NCI-H2171 treated with DMSO at 0.1 percent for 48 hours (cell line): ENCODE measurements at regions not wholly inside any gene's neighbourhood (a gene's known extent, or its start where the extent isn't known, plus 50 kb on each side); places are given as distances from the start of the nearest gene placed in this dataset.
"Not testable (repeated sequence)": the region's sequence is repeated elsewhere in the genome, so short reads cannot be mapped to it uniquely, and the experiment has no call there.

Experiments used
- DNase-seq: peaks from one replicate; lab custom pipeline; 2025; lab: John Stamatoyannopoulos, UW

DNA sequence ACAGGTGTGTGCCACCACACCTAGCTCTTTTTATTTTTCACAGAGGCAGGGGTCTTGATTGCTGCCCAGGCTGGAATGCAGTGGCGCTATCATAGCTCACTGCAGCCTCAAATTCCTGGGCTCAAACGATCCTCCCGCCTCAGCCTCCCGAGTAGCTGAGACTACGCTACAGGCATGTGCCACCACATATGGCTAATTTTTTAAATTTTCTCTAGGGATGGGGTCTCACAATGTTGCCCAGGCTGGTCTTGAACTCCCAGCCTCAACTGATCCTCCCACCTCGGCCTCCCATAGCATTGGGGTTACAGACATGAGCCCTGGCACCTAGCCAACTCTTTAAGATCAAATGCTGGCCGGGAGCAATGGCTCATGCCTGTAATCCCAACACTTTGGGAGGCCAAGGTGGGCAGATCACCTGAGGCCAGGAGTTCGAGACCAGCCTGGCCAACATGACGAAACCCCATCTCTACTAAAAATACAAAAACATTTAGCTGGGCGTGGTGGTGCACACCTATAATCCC lies 50.6 kb upstream of the MYL10 start:
- not testable (repeated sequence) for DNase-seq

DNA sequence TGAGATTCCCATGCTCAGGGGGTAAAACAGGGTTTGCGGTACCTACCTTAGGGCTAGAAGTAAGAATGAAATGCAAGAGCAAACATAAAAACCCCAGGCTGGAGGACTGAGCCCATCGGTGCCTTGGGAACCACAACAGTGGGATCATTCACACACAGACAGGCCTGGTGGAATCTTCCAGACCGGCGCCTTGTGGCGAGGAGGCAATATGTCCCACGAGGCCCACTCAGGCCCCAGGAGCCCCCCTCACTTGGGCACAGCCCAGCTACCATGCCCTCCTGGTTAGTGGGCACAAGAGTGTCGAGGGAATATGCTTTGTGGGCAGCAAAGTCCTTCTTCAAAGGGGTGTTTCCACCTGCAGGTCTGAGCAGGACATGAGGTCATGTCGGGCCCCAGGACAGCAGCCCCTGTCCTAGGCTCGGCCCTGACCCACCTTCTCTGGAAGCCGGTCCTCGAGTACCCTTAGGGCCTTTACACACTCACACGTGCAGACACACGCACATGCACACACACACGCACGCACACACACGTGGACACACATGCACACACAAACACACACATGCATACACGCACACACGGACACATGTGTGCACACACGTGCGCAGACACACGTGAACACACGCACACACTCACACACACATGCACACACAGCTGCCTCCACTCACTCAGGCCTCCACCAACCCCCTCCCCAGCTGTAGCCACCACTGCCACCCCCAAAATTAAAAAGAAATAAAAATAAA lies 51.5 kb upstream of the MYL10 start:
- DNase-seq: no peak

DNA sequence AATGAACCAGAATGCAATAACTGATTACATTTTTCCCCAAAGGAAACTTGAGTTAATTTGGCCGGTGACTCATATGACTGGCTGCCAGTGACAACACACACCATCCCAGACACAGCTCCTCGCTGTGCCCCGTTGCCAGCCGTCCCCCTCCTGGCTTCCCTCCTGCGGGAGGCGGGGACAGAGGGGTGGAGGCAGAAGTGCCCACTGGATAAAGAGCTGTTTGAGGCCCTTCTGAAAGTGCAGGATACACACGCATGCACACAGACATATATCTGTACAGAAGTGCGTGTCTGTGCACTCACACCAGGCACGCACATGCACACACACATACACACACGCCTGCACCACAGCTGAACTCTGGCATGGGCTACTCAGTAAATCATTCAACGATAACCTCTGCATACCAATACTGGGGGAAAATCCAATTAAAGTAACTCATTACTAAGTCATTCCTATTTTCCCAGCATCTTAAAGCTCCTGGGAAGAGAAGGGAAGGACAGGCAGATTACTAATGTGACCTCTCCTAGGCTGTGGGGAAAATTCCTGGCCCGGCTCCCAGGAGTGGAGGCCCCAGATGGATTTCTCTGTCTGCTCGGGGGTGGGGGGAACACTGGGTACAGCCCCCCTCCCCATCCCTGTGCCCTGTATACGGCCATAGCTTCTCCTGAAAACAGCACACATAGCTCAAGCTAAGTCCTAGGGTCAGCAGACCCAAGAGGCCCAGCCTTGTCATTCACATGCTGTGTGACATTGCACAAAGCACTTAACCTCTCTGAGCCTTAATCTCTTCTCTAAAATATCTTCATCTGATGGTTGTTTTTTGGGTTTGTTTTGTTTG lies 52.3 kb upstream of the MYL10 start:
- no peak for DNase-seq

DNA sequence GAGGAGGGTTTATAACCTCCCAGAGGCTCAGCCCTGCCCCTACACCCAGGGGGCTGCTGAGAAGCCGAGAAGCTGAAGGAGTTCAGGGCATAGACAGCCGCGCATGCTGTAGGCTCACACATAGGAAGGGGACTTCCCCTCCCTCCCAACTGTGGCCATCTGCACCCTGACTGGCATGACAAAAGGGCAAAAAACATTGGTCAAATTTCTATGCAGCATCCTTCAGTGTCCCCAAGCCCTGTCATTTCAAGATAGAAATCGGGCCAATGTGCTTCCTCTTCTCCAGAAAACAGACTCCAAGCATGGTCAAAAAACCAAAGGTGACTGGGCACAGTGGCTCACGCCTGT lies 55.9 kb upstream of the MYL10 start:
- no peak for DNase-seq

DNA sequence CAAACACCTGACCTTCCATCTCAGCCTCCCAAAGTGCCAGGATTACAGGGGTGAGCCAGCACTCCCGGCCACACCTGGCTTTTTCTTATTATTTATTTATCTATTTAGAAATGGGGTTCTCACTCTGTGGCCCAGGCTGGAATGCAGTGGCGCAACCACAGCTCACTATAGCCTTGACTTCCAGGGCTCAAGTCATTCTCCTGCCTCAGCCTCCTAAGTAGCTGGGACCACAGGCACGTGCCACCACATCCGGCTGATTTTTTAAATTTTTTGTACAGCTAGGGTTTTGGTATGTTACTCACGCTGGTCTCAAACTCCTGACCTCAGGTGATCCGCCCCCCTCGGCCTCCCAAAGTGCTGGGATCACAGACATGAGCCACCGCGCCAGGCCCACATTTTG lies 56.9 kb upstream of the MYL10 start:
- no peak for DNase-seq

DNA sequence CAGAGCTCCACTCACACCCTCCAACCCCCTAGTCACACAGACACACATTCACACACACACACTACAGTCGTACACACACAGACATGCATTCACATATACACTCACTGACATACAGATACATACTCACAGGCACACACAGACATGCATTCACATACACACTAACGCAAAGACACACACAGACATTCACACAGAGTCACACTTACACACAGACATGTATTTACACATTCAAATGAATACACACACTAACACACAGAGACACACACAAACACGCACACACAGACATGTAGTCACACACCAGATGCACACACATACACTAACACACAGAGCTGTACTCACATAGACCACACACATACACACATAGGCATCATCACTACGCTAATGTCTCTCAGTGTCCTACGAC lies 58.0 kb upstream of the MYL10 start:
- DNase-seq: no peak

DNA sequence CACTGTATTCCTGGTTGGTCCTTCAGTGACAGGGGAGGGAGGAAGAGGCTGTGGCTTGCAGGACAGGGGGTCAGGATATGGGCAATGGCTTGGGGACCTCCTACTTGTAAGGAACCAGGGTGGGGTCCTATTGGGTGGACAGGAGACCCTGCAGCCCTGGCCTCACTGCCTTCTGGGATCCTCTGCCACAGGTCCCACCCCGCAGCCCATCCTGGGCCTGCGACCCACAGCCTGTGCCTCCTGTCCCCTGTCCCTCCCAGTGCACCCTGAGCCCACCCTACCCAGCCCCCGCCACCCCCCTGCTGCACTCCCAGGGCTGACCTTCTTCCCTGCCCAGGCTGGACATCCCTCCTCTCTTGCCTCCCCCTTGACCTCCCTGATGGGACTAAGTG lies 58.7 kb upstream of the MYL10 start:
- DNase-seq: no peak

DNA sequence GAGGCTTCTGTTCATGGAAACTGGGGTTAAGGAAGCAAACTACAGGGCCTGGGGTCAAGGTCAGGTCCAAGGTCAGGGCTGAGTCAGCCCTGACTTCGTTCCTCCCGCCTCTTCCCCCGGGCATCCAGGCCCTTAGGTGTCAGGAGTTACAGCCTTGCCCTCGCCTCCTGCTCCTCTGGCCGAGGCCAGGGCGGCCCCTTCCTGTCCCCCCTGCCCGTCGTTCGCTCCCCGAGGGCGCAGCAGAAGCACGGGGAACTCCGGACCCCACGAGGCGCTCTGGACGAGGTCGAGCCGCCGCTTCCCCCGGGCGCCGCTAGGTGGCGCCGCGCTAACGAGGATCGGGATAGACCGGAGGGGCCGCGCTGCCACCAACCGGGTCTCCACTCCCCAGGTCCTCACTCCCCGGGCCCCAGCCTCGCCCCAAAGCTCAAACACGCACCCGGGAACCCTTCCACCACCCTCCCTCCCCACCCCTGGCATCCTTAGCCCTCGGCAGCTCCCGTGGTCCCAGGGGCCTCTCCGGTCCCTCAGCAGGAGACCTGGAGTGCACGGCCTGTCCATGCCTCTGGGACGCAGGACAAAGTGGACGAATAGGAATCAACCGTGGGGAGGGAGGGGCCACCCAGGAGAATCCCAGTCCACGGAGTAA lies 59.2 kb upstream of the MYL10 start:
- DNase-seq: peak; percentile 46

DNA sequence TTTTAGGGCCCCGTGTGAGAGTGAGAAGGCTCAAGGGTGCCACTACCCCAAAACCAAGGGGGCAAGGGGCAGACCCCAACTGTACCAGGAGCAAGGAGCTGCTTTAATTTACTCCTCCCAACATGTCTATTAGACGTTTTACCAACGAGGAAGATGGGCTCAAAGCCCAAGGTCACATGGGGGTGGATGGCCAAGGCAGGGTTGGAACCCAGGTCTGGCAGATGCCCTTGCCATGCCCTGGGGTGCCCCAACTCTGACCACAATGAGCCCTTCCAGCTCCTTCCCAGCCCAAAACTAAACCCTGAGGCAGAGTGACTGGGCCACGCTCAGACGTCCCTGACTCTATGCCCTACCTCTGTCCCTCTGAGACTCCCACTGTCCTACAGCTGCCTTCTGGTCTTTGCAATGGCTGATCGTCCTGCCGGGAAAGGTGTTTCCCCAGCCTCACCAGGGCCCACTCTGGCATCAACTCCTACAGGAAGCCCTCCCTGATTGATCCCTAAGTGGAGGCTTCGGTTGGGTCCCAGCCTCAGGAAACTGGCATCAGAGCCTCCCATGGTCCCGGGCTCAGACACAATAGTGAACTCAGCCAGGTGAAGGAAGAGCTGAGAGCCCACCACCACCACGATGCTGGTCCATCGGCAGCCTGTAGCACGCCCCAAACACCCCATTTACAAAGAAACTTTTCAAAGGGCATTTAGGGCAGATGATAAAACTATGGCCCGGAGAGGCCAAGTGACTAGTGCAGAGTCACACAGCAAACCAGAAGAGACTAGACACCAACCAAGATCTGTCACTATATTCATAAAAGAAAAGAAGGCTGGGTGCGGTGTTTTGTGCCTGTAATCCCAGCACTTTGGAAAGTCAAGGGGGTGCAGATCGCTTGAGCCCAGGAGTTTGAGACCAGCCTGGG lies 60.2 kb upstream of the MYL10 start:
- DNase-seq: no peak

DNA sequence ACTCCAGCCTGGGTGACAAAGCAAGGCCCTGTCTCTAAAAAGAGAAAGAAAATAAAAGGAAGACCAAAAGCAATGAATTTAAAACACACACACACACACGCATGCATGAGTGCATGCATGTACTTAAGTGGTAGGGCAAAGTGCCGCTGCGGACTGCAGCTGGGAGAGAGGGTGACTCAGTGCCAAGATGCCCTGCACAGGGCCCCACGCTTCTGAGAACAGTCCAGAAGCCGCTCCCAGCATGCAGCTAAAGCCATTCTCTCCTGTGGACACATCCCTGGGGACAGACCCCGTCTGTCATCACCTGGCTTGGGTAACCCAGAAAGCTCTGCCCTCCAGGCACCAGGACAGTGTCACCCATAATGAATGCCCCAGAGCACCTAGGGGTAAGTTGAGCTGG lies 61.0 kb upstream of the MYL10 start:
- no peak for DNase-seq

DNA sequence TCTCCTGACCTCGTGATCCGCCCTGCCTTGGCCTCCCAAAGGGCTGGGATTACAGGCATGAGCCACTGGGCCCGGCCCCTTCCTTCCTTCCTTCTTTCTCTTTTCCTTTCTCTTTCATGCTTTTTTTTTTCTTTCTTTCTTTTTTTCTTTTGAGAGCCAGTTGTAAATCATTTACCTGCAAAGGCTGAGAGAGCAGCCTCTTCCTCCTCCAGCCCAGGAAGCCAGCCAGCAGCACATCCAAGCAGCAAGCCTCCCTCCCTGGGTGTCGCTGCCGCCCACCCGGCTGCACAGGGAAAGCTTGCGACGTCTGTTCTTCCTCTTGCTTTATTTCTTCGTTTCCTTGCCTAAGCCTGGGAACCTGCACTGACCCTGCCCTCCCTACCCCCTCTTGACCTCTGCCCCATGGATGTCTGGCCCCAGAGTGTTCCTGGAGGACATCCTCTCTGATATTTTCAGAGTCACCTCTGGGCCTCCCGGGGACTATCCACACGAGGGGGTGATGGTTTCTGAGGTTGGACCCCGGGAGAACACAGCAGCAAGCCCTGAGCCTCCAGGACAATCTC lies 62.8 kb upstream of the MYL10 start:
- no peak for DNase-seq

DNA sequence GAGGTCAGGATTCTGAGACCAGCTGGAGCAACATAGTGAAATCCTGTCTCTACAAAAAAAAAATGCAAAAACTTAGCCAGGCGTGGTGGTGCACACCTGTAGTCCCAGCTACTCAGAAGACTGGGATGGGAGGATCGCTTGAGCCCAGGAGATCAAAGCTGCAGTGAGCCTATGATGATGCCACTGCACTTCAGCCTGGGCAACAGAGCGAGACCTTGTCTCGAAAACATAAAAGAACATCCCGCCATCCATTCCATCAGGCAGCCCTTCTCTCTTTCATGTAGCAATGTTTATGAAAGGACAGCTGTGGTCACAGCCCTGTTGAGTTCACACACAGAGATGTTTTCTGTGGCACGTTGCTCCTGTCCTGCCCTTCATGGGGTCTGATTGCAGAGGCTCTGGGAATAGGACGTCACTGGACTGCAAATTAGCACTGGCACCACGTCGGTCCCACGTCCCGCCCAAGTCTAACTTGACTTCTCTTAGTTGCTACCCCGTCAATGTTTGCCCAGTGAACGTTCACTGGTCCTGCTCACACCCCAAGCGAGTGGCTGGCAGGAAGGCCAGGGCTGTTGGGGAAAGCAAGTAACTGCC lies 64.5 kb upstream of the MYL10 start:
- DNase-seq: no peak

DNA sequence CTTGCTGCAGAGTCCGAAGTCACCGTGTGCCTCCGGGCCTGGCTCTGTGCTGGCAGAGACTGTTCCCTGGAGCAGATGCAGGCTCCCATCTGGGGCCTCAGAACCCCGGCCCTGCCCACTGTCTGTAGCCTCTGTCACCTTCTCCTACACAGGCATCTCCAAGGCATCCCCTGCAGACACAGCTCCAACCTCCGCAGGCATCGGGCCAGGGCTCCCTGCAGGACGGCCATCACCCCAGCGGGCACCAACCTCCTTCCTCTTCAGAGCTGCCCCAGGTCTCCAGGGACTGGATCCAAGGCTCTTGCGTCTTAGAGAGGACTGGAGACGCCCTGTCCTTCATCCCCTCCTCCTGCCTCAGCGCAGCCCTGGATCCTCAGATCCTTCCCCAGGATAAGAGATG lies 69.9 kb upstream of the MYL10 start:
- DNase-seq: no peak

DNA sequence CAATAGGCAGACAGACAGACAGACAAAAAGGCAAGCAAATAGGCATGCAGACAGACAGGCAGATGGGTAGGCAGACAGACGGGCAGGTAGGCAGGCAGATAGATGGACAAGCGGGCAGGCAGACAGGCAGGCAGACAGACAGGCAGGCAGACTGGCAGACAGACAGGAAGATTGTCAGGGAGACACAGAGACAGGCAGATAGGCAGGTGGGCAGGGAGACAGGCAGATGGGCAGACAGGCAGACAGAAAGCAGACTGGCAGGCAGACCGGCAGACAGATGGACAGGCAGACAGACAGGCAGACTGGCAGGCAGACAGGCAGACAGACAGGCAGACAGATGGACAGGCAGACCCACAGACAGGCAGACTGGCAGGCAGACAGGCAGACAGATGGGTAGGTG lies 70.3 kb upstream of the MYL10 start:
- peak; percentile 63 for DNase-seq

DNA sequence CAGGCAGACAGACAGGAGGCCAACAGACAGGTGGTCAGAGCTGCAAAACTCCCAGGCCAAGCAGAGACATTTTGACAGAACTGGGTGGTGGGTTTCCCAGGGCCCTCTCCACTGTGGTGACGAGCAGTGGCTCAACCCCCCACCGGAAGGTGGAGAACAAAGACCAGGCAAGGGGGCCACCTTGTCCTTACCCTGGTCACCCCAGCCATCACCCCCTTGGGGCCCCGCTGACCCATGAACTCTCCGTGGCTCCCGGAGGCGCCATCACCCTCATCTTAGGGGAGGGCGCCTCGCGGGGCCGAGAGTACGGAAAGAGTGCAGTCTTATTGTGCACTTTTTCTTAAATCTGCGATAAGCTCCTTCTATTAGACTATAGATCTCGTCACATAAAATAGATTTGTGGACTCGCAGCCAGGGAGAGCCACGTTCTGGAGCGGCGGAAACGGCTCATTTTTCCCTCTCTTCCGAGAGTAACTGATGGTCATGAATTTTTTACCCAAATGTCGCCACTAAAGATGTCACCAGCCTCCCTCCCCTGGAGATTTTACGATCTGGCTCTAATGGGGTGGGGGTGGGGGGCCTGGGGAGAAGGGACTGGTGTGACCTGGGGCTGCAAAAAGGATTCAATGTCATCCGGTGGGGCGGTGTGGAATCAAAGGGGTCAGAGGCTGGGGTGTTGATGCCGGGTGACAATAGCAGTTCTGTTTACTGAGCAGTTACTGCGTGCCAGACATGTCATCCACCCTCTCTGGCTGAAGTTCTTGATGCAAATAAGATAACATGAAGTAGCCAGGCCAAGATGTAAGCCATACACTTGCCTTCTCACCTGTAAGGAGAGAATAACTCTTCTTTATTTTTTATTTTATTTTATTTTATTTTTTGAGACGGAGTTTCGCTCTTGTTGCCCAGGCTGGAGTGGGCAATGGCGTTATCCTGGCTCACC lies 71.1 kb upstream of the MYL10 start:
- DNase-seq: no peak

DNA sequence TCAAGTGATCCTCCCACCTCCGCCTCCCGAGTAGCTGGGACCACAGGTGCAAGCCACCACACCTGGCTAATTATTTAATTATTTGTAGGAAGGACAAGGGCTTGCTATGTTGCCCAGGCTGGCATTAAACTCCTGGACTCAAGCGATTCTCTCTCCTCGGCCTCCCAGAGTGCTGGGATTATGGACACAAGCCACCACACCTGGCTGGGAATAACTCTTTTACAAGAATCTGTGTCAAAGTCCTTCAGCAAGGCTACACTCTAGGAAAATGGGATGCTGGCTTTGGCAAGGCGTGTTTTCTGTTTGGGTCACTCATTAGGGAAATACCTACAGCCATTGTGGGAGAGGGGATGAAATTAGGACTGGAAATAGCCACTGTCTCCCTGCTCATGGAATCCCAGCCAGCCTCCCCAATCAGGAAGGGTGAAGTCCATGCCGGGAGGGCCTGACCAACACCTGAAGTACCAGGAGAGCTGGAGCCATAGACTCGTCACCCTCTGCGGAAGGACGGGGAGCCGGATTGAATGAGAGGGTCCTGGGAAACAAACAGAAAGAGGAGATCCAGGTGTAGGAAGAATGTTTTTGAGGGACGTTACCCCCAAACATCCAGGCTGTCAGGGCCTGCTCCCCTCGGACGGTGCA lies 72.2 kb upstream of the MYL10 start:
- no peak for DNase-seq

DNA sequence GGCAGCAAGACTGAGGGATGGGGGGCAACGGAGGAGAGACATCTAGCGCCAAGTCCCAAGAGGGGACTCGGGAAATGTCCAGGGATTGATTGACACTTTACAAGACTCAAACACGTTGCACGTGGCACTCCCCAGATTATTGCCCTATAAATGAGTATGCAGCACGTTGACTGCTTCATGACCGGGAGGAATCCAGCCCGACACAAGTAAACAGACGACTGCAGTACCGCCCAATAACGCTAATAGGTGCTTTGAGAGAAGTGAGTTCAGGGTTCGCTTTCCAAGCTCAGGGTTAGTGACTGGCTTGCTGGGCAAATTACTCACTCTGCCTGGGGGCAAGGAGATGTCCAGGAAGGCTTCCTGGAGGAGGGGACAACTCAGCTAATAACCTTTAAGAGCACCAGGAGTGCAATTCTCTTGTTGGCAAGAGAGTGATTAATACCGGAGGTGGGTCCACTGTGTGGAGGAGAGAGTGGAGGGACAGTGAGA lies 73.3 kb upstream of the MYL10 start:
- DNase-seq: no peak

DNA sequence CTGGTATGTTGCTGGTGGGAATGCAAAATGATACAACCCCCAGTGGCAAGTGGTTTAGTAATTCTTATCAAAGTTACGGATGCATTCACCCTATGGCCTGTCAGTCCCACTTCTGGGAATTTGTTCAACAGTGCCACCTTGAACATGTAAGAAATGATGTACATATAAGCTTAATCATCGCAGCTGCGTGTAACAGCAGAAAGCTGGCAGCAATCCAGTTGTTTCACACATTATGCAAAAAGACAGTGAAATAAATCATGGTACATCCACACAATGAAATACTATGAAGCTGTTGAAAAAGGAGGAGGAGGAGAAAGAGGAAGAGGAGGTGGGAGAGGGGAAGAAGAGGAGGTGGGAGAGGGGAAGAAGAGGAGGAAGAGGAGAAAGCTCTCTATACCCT lies 76.2 kb upstream of the MYL10 start:
- DNase-seq: no peak

DNA sequence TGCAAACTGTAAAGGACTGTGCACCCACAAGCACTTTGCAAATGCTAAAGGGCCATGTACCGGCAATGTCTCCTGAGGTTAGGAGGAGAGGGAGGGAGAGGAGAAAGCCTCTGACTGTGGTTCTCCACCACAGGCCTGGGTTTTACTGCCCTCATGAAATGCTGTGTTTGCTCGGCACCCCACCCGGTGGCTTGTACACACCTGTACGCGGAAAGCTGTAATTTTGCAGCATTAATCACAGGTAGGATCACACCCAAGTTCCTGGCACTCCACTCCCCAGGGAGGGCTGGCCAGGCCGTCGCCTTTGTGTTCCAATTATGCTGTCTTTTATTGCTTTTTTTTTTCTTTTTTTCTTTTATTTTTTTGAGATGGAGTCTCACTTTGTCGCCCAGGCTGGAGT lies 78.5 kb upstream of the MYL10 start:
- DNase-seq: no peak
